HG03571 (cell line): ENCODE measurements at regions not wholly inside any gene's neighbourhood (a gene's known extent, or its start where the extent isn't known, plus 50 kb on each side); places are given as distances from the start of the nearest gene placed in this dataset.

ENCODE experiments used
- ATAC-seq: cut with Tn5 transposase; IDR thresholded peaks from one replicate; pipeline ENCODE4 v1.9.1; 2021; ENCODE audit not compliant: unreplicated experiment

DNA sequence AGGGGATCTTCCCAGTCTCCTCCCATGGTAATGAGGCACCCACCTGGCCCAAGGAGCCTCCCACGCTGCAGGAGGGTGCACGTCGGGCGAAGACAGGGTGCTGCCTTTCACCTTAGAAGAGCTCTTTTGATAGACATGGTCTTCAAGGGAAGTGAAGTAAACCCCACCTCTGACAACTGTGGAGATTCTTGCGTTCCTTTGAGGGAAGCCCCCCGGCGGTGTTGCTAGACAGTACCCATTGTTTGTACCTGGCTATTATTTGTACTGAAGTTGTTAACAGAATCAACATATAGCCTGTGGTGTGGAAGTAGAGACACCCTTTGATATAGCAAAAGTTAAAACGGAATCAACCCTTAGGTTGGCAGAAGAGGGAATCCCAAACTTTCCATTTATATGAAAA is 648.0 kb downstream of the GALR1 start:
- ATAC-seq: no peak

DNA sequence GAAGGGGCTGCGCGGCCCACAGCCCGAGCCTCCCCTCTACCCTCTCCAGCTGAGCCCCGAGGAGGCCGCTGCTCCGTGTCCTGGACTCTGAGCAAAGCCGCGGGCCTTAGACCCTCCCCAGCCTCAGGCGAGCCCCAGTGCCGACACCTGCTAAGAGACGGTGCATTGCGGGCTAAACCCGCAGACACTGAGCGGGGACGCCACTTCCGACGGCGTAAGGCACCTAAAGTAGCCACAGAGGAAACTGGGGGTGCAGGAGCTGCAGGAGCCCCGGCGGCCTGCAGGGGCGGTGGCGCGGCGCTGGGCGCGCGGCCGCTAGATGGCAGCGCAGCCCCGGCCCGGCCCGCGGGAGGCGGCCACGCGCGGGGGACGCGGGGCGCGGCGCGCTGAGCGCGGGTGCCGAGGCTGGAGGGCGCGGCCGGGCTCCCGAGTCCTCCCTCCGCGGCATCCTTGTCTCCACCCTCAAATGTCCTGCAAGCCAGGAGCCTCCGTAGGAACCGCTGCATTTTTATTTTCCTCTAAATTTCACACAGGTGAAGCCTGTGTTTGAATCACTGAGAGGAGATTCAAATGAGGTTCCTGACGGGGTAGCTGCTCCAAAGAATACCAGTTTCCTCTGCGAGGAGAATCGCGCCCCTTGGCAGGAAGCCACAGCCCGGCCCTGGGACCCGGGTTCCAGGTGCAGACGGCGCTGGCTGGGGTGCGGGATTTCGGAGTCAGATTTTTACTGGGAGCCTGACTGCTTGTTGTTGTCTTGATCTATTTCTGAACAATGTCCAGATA is 650.5 kb downstream of the GALR1 start:
- peak; percentile 99 for ATAC-seq

DNA sequence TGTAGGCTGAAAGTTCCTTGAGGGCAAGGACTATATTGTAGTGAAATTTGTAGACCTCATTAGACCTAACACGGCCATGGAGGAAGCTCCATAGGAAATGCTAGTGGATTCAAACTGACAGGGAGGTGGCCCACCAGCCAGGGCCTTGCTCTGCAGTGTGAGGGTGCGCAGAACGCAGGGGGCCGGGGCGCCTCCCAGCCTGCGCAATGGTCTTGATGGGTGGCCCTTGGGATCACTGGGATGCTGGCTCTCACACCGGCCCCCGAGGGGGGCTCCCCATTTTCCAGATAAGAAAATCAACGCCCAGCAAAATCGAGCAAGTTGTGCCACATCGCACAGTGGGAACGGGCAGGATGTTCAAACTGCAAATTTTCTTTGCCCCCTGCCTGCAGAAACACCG is 655.4 kb downstream of the GALR1 start:
- ATAC-seq: no peak

DNA sequence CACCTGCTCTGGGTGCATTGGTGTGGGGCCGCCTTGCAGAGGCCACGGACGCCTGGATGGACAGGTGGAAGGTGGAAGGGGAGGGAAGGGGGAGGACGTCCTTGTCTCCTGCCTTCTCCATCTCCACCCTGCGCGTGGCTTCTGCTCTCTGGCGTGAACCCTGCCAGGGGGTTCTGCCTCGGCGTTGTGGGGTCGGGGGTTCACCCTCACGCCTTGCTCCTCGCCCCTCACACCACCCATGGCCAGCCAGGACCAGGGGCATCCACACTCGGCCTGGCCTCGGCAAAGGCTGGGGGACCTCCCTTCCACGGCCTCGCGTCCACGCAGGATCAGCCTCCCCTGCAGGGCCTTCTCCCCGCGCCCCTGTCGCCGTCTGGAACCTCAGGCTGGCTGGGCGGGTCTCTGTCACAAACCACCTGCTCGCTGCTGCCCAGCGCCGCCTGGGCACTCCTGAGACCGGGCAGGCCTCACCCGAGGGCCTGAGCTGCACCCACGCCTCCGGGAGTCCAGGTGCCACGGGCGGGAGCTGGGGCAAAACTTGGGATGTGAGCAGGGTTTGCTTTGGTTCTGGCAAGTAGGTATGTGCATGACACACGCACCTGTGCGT is 655.9 kb downstream of the GALR1 start:
- ATAC-seq: no peak

DNA sequence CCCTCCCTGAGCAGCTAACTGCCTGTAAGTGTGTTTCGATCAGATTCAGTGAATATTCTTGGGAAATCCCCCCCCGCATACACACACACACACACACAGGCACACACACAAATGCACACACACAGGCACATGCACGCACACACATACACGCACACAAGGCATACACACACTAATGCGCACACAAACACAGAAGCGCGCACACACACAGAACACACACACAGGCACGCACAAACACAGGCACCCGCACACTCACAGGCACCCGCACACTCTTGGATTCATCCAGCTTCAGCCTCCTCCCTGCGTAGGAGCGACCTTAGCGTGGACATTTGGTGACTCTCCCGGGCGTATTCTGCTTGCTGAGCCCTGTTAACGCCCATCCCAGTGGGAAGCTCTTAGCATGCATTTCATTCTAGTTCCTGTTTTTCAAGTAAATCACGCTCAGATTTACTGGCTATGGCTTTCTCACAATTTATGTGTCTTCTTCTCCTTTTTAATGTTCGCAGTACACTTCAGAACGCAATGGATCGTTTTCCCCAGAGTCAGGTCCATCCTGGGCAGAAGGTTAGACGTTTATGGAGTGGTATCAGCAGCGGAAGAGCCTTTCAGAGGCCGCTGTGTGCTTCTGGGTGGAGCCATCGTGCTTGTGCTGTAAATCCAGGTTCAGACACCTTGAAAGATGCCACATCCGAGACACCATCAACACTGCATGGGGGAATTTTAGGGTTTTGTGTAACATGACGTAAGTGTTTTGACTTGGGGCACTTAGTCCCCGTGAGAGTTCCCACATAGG is 656.6 kb downstream of the GALR1 start:
- ATAC-seq: no peak

DNA sequence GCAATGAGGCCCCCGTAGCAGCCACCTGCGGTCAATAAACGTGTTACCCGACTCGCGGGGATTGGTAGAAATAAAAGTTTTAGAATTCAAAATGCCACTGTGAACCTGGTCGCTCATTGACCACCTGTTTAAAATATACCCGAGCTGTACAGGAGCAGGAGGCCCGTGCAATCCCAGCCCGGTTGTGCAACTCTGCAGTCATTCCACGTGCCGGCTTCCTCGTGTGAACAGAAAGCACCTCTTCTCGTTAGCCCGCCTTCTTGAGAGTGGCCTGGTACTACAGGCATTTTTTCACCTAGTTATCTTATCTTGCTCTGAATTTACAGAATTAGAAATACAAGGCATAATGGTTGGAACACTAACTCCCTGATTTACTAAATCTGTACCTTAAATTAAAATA is 660.7 kb downstream of the GALR1 start:
- ATAC-seq: no peak

DNA sequence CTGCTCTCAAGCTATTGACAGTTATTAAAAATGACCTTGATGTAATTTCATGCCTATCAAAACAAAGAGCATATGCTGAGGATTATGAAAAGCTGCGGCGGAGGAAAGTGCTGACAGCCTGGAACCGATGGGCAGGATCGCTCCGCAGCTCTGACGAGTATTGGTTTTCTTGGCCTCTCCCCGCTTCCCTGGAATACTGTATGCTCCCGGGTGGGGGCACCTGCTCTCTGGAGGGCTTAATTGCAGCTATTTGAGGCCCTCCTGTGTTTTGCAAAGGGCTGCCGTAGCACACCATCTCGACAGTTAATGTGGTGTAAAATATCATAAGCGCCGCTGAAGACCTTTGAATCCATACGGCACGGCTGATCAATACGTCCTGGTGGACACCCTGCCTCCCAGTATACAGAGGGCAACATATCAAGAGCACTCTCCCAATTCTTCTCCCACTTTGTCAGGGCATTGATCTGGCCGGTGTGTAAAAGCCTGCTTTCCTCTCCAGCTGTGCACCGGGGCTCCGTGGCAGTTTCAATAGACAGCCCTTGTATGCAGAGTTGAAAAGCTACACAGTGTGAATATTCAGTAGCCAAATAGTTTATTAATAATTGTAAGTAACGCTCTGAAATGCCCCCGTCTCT is 662.4 kb downstream of the GALR1 start:
- ATAC-seq: no peak

DNA sequence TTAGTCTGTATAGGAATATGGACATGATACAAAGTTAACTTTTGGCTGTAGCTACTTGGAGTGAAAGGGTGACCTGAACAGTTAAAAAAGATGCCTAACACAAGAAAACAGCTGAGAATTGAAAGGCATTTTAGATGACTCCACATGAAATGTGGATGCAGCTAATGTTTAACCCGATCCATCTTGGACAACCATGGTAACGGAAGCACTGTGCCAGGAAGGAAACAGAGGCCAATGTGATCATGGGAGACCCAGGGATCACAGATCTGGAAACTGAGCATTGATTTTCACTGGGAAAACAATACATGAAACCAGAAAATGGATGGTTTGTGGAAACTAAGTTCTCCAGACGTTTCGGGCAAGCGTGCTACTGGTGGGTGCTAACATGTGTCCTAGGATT is 669.1 kb downstream of the GALR1 start:
- ATAC-seq: no peak

DNA sequence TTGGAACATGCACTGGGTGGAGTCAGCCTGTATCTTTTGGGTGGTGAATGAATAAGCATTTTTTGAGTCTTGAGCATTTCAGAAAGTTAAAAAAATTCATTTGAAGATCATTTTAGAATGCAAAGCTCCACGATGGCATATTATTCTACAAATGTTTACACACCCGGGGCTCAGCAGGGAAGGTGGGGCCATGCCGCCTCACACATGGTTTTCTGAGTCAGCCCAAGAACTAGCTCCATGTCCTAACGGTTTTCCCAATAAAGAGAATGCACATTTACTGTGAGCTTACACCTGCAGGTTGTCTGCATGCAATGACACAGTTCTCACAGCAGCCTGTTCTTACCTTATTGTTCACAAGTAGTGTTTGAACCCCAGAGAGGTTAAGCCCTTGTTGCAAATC is 670.3 kb downstream of the GALR1 start:
- no peak for ATAC-seq

DNA sequence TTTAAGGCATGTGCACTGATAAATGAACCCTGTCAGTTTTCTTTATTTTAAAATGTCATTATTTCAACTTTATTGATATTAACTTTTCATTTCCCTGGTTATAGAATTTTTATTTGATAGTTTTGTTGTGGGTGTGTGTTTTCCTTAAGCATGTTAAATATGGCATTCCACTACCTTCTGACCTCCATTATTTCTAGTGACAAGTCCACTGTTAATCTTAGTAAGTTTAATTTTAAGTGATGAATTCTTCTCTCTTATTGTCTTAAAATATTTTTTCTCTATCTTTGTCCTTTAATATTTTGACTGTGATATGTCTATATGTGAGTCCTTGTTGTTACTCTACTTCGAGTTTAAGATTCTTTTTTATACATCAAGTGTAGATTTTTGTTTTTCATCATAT is 685.7 kb downstream of the GALR1 start:
- no peak for ATAC-seq

DNA sequence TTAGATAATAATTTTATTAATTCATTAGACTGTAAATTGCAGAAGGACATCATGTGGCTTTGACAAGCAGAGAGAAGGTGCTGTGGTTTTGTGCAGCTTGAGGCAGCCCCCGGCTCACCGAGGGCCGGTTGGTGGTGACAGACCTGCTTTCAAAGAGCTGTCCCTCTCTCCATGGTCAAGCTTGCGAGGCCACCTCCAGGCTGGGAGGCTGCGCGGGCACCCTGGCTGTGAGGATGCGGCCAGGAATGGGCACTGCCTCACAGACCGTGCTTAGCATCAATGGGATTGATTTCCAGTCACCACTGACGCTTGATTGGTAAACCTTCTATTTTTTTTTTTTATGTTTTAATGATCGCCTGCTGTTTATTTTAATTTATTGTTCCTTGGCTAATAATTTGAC is 690.9 kb downstream of the GALR1 start:
- ATAC-seq: no peak

DNA sequence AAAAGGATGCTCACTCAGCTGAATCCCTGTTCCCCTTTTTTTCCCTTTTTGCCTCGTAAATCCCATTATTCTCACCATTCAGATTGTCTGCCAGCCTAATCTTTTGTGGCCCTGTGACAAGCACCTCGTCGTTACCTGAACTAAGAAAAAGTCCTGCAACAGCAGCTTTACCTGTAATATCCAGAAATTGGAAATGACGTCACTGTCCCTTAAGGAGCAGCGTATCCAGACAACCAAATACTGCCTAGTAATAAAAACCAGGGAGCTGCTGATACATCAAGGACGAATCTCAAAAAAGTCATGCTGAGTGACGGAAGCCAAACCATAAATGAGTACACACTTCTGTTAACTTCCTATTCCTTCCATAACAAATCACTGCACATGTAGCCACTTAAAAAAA is 694.9 kb downstream of the GALR1 start:
- no peak for ATAC-seq

DNA sequence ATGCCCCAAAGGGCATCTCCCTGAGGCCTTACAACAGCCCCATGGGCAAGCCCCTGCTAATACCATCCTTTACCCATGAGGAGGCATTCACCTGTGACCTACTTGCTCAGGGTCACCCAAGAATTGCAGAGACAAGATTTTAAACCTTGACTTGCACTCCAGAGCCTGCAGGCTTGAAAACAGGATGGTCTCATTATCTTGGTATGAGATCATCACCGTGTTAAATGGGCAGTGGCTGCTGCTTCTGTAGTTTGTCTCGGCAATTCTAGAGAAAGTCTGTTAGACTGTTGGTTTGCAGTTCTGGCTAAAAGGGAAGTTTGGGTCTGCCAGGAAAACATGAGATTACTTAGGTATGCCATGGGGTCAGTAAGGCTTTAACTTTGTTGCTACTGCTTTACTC is 698.9 kb downstream of the GALR1 start:
- no peak for ATAC-seq

DNA sequence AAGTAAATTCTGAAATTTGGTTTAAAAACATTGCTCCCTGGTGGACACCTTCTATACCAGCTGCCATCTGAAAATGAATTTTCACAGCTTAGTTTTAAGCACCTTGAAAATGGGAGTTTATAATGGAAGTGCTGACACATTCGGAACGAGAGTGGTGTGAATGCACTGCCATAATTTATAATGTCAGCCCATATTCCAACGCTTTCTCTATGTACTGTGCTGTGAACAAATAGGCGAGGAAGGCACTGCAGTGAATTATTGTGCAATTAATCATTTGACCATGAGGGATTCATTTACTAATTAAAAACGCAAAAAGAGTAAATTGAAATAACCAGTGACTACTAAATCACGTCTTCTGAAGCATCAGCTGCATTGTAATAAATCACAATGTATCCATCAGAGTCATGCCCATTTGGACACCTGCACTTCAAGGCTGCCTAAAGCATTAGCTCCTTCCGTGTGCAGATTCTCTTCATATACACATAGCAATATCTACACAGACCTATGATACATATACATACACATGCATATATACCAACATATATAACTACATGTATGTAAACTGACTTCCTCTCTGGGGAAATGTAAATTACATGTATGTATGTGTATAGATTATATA is 699.8 kb downstream of the GALR1 start:
- ATAC-seq: no peak

DNA sequence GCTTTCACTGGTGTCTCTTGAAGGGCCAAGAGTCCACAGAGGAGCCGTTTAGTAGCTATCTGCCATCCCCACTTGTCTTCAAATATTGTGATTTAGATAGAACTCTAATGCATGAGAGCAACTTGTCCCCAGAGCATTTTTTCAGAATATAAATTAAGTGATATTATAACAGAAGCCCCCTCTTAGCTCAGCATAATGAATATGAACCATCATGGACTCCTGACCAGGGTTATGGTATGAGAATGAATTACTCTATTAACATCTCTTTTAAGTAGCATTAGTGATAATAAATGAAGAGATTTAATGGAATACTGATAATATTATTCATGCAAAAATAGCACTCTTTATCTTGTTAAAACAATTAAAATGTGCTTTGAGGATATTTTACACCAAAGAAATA is 709.6 kb downstream of the GALR1 start:
- ATAC-seq: no peak

DNA sequence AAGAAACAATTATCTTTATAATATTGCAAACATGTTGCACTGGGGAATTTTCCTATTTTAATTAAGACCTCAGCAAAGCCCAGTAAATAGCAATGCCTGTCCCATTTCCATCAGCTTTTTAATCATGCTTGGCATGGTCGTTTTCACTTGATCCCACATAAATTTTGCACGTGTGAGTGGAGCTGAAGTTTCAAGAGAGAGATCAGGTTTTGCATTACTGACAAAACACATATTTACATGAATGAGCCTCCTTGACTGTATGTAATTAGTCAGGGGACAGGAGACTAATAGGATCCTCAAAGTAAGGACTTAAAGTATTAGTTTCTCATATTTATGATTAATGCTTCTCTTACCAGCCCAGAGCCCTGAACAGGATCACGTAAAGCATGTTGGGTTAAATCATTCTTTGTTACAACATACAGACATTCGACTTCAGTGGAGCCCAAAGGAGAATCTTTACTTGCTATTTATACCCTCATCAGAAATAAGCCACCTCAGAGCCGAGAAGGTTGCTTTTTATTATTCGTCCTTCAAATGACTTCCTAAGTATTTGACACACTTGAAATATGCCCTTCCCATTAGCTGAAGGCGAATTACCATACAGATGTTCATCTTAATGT is 711.3 kb downstream of the GALR1 start:
- no peak for ATAC-seq

DNA sequence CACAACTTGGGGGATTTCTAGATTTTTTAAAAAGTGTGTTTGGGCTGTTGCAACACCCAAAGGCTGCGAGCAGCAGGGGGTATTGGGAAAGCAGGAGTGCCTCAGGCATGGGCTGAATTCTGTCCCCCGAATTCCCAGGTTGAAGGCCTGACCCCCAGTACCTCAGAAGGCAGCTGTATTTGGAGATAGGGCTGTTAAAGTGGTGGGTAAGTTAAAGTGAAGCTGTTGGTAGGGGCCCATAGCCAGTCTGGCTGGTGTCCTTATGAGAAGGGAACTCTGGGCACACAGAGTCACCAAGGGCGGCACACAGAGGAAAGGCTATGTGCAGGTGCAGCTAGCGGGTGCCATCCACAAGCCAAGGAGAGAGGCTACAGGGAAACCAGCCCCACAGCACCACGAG is 717.4 kb downstream of the GALR1 start:
- no peak for ATAC-seq

DNA sequence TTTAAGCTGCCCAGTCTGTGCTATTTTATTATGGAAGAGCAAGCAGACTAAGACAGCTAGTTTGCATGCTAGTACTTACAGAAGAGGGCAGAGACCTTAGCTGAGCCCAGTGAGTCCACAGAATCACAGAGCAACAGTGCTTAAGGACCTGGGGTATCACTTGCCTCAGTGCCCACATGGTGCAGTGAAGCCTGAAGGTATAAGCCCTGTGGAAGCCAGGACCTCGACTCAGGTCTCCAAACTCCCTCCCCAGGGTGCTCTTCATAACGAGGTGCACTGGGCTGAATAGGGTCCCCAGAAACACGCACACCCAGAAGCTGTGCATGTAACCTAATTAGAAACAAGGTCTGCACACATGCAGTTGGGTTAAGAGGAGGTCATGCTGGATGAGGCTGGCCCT is 718.1 kb downstream of the GALR1 start:
- ATAC-seq: no peak

DNA sequence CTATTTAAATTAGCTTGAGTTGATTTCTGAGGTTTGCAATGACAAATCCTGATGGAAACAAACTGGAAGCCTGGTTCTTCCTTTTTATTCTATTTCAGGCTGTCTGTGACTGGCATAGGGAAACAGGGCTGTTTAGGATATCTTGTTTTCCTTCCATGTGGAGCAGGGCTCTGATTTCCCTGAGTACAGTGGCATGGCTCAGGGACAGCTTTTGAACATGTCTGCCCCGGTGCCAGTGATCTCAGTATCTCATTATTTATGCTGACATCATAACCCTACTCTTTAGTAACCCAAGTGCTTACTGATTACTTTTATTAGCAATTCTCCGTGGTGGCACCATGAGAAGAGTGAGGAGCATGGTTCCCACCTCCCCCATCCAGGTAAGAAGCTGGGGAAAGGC is 720.3 kb downstream of the GALR1 start:
- no peak for ATAC-seq

DNA sequence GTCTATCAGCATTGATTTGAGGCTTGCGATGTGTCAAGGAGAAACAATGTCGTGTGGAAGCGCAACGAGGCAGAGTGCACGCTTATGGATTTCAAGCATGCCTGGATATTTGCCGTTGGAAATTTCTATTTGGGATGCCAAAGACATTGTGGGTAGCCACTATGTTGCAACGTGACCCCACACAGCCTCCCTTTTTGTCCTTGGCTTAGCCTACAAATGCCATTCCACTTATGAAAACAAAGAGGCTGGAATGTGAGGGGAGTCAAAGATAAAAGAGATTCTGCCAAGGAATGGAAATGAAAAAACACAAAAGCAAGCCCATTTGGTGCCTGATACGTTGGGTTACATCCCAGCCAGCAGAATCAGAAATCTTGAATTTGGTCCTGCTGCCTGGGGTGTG is 721.2 kb downstream of the GALR1 start:
- ATAC-seq: no peak

DNA sequence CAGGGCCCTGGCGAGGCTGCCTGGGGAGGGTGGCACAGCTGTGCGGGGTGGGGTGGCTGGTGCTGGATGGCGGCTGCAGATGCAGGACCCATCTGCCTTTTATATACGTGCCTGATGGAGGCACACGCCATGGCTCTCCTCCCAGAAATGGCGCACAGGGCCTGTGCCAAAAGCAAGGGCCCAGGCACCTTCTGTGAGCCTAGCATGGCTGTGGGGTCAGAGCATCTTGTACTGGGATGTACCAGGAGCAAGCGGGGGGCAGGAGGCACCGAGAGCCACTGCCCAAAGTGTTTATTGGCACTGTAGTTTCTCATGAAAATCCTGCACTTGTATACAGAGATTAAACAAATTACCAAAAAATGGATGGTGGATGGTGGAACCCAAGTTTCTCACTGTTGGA is 724.1 kb downstream of the GALR1 start:
- no peak for ATAC-seq
